PFSK-1 (cell line): ENCODE measurements at regions not wholly inside any gene's neighbourhood (a gene's known extent, or its start where the extent isn't known, plus 50 kb on each side); places are given as distances from the start of the nearest gene placed in this dataset.

Source experiments
- FOXP2 ChIP-seq: optimal IDR thresholded peaks from 2 replicates; pipeline ENCODE3; 2011; ENCODE audit warnings: borderline replicate concordance, control low read depth, inconsistent platforms; ENCODE audit not compliant: insufficient read depth; ENCODE audit errors: extremely low read length, extremely low read depth
- POLR2AphosphoS5 ChIP-seq: IDR thresholded peaks from 2 replicates; pipeline ENCODE4 v1.6.1; 2012; ENCODE audit warnings: low read depth, mild to moderate bottlenecking, control low read depth, low read length, moderate library complexity
- REST ChIP-seq, 2 experiments: IDR thresholded peaks; 2 replicates each; pipeline versions ENCODE4 v1.6.1 to v1.8.0; 2011 to 2012; ENCODE audit warnings: low read depth in 2 of 2, low read length in 2 of 2, control low read depth in 1 of 2, inconsistent platforms in 1 of 2, mild to moderate bottlenecking in 1 of 2, moderate library complexity in 1 of 2; ENCODE audit not compliant: insufficient read depth in 1 of 2
- SIN3A ChIP-seq: IDR thresholded peaks from 2 replicates; pipeline ENCODE4 v1.6.1; 2012; ENCODE audit warnings: mild to moderate bottlenecking, low read length, moderate library complexity, borderline replicate concordance; ENCODE audit not compliant: insufficient read depth
- TAF1 ChIP-seq: IDR thresholded peaks from 2 replicates; pipeline ENCODE4 v1.6.1; 2012; ENCODE audit warnings: low read length, control low read depth, borderline replicate concordance; ENCODE audit not compliant: insufficient read depth

- no peak for TF ChIP-seq SIN3A
- TF ChIP-seq POLR2AphosphoS5 = no peak
- TF ChIP-seq TAF1 = no peak
- no peak for TF ChIP-seq REST (IDR thresholded peaks at IDR 0.05; ENCODE audit: insufficient read depth in 1 of 2, low read depth in 2 of 2, low read length in 2 of 2)
- TF ChIP-seq FOXP2 = no peak
These were observed 440.2 kb downstream of the HTR7 start for GRCh38 chr10:90417476-90418210.

DNA sequence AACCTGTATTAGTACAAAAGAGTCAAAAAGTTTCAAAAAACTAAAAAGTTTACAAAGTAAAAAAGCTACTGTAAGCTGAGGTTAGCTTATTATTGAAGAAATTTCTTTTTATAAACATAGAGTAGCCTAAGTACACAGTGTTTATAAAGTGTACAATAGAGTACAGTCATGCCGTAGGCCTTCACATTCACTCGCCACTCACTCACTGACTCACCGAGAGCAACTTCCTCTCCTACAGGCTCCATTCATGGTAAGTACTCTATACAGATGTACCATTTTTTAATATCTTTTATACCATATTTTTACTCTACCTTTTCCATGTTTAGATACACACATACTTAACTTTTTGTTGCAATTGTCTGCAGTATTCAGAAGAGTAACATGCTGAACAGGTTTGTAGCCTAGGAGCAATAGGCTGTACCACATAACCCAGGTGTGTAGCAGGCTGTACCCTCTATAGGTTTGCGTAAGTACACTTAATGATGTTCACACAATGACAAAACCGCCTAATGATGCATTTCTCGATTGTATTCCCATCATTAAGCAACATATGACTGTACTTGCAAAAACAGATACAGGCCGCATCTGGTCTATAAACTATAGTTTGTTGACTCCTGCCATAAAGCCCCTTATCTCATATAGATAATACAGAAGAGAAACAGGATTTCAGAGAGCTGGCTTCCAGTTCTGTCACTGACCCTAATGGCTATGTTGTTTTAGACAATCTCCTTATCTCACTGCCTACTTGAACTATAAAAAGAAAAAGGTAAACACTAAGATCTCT is 438.8 kb downstream of the HTR7 start:
- TF ChIP-seq SIN3A = no peak
- no peak for TF ChIP-seq REST (IDR thresholded peaks at IDR 0.05; ENCODE audit: insufficient read depth in 1 of 2, low read depth in 2 of 2, low read length in 2 of 2)
- TF ChIP-seq POLR2AphosphoS5 = no peak
- no peak for TF ChIP-seq FOXP2
- no peak for TF ChIP-seq TAF1

DNA sequence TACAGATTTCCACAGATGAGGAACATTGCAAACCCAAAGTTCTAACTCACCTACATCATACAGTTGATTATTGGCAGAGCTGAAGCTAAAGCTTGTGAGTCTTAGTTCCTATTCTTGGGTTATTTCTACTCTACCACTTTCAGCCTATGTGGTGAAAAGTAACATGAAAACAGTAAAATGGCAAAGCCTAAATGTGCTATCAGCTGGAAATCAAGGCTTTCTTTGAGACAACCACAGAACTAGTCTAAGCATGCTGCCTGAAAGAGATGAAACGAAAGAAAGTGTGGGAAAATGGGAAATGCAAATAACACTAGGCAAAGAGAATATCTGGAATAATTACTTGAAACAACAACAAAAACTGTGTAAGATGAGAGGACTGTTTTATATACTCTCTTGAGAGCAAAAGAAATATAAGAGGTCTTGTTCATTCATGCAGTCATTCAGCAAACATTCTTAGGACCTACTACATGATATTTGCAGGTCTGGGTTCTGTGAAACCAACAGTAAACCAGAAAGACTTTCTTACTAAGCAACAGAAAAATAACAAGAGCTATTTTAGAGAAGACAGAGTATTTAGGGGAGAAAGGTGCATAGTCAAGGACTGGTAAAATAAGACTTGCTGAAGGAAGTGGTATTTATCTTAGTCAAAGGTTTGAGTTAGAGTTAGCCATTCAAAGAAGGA is 437.1 kb downstream of the HTR7 start:
- no peak for TF ChIP-seq FOXP2

- no peak for TF ChIP-seq TAF1
- no peak for TF ChIP-seq FOXP2
- TF ChIP-seq SIN3A = no peak
- TF ChIP-seq POLR2AphosphoS5 = no peak
- TF ChIP-seq REST (IDR thresholded peaks at IDR 0.05; ENCODE audit: insufficient read depth in 1 of 2, low read depth in 2 of 2, low read length in 2 of 2) = no peak
These were observed 436.0 kb downstream of the HTR7 start for GRCh38 chr10:90421874-90422273.

- TF ChIP-seq TAF1 (no peak), FOXP2 (no peak), SIN3A (no peak), REST (IDR thresholded peaks at IDR 0.05; ENCODE audit: insufficient read depth in 1 of 2, low read depth in 2 of 2, low read length in 2 of 2) (no peak), POLR2AphosphoS5 (no peak)
These were observed 433.1 kb downstream of the HTR7 start for GRCh38 chr10:90424730-90425129.
